DMS53 (cell line): ENCODE measurements at regions not wholly inside any gene's neighbourhood (a gene's known extent, or its start where the extent isn't known, plus 50 kb on each side); places are given as distances from the start of the nearest gene placed in this dataset.
"Not testable (repeated sequence)": the region's sequence is repeated elsewhere in the genome, so short reads cannot be mapped to it uniquely, and the experiment has no call there.

Experiments used
- DNase-seq: peaks from one replicate; lab custom pipeline; 2025; lab: John Stamatoyannopoulos, UW

- no peak for DNase-seq
Observed at GRCh38 chr1:199918196-199918769, 109.2 kb upstream of the NR5A2 start.

GRCh38 chr1:199920635-199921034 lies 106.9 kb upstream of the NR5A2 start:
- DNase-seq = no peak

GRCh38 chr1:199929556-199929955 lies 98.0 kb upstream of the NR5A2 start:
- no peak for DNase-seq

- not testable (repeated sequence) for DNase-seq
Observed at GRCh38 chr1:199930067-199930466, 97.4 kb upstream of the NR5A2 start.

- DNase-seq = peak; percentile 89
Observed at GRCh38 chr1:199931666-199932377, 95.7 kb upstream of the NR5A2 start.

GRCh38 chr1:199932462-199932861 lies 95.0 kb upstream of the NR5A2 start:
- peak; percentile 57 for DNase-seq

- no peak for DNase-seq
Observed at GRCh38 chr1:199936441-199936840, 91.1 kb upstream of the NR5A2 start.

GRCh38 chr1:199937161-199937560 lies 90.3 kb upstream of the NR5A2 start:
- DNase-seq = no peak

GRCh38 chr1:199937661-199938060 lies 89.8 kb upstream of the NR5A2 start:
- no peak for DNase-seq

- no peak for DNase-seq
Observed at GRCh38 chr1:199944986-199945385, 82.5 kb upstream of the NR5A2 start.

- no peak for DNase-seq
Observed at GRCh38 chr1:199945591-199945990, 81.9 kb upstream of the NR5A2 start.

GRCh38 chr1:199946305-199947155 lies 81.0 kb upstream of the NR5A2 start:
- no peak for DNase-seq

- peak; percentile 52 for DNase-seq
Observed at GRCh38 chr1:199948587-199949280, 78.8 kb upstream of the NR5A2 start.

GRCh38 chr1:199951005-199951404 lies 76.5 kb upstream of the NR5A2 start:
- not testable (repeated sequence) for DNase-seq

GRCh38 chr1:199953651-199954050 lies 73.9 kb upstream of the NR5A2 start:
- no peak for DNase-seq

GRCh38 chr1:199954699-199955098 lies 72.8 kb upstream of the NR5A2 start:
- peak; percentile 31 for DNase-seq

GRCh38 chr1:199955235-199955634 lies 72.3 kb upstream of the NR5A2 start:
- DNase-seq = no peak

- no peak for DNase-seq
Observed at GRCh38 chr1:199956005-199956404, 71.5 kb upstream of the NR5A2 start.

GRCh38 chr1:199959033-199959774 lies 68.3 kb upstream of the NR5A2 start:
- DNase-seq = peak; percentile 16

GRCh38 chr1:199959775-199960110 lies 67.8 kb upstream of the NR5A2 start:
- DNase-seq = no peak

GRCh38 chr1:199970125-199970524 lies 57.4 kb upstream of the NR5A2 start:
- no peak for DNase-seq
